ENCODE measurements at regions not wholly inside any gene's neighbourhood (a gene's known extent, or its start where the extent isn't known, plus 50 kb on each side); places are given as distances from the start of the nearest gene placed in this dataset.

DNA sequence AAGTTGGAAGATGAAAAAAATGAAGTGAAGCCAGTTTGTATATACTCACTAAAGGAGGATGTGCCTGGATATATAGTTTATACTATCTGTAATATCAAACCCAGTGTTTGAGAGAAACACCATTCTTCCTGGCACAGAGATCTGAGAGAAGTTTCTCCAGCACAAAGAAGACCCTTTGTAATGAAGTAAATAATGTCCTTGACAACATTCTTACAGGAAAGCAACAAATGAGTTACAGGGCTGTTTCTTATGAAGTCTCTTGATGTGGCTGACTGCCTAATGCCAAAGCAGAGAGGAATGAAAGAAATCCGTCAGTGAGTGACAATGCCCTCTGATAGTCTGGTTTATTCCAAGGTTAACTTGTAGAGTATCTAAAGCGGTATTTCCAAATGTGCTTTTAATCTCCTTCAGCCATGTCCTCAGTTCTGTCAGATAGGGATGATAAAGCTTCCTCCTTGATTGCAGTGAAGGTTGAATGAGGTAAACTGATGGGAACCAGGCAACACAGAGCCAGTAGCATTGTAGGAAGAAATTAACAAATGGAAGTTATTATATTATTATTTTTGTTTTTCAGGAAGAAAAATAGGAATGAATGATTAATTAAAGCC lies 123.1 kb upstream of the ZNF608 start:
- no peaks in the 10 kb centered on the region for H3K27me3 ChIP-seq (ENCODE audit: control insufficient read depth in 4 of 4, insufficient read depth in 4 of 4, low read length in 3 of 4)
- no peak for DNase-seq (ENCODE audit: low spot score)
- H3K9me3 ChIP-seq (ENCODE audit: control insufficient read depth in 4 of 4, low read length in 3 of 4) = no peaks in the 10 kb centered on the region
- H3K9ac ChIP-seq (ENCODE audit: low read depth in 1 of 2, low read length in 2 of 2) = no peak overlapping the region
- H3K36me3 ChIP-seq (ENCODE audit: control insufficient read depth in 4 of 4, insufficient read depth in 3 of 4, low read depth in 1 of 4, low read length in 3 of 4) = no peaks in the 10 kb centered on the region
- 77% methylated on average over 2 of the region's 2 CpGs for WGBS
- H3K4me3 ChIP-seq (ENCODE audit: low read depth in 1 of 3, low read length in 3 of 3) = no peak overlapping the region
- H3K4me1 ChIP-seq (ENCODE audit: control insufficient read depth in 4 of 4, insufficient read depth in 4 of 4, low read length in 3 of 4) = peaks cover 0 to 3% (median 0%) of the 10 kb centered on the region in 4 donors
- no peak overlapping the region for H3K27ac ChIP-seq (ENCODE audit: low read depth in 1 of 2, low read length in 2 of 2)
- TF ChIP-seq, protein P1, sequence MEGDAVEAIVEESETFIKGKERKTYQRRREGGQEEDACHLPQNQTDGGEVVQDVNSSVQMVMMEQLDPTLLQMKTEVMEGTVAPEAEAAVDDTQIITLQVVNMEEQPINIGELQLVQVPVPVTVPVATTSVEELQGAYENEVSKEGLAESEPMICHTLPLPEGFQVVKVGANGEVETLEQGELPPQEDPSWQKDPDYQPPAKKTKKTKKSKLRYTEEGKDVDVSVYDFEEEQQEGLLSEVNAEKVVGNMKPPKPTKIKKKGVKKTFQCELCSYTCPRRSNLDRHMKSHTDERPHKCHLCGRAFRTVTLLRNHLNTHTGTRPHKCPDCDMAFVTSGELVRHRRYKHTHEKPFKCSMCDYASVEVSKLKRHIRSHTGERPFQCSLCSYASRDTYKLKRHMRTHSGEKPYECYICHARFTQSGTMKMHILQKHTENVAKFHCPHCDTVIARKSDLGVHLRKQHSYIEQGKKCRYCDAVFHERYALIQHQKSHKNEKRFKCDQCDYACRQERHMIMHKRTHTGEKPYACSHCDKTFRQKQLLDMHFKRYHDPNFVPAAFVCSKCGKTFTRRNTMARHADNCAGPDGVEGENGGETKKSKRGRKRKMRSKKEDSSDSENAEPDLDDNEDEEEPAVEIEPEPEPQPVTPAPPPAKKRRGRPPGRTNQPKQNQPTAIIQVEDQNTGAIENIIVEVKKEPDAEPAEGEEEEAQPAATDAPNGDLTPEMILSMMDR (IDR thresholded peaks at IDR 0.05; ENCODE audit: low read depth, low read length, missing input control) = no peak
- TF ChIP-seq, protein P2, sequence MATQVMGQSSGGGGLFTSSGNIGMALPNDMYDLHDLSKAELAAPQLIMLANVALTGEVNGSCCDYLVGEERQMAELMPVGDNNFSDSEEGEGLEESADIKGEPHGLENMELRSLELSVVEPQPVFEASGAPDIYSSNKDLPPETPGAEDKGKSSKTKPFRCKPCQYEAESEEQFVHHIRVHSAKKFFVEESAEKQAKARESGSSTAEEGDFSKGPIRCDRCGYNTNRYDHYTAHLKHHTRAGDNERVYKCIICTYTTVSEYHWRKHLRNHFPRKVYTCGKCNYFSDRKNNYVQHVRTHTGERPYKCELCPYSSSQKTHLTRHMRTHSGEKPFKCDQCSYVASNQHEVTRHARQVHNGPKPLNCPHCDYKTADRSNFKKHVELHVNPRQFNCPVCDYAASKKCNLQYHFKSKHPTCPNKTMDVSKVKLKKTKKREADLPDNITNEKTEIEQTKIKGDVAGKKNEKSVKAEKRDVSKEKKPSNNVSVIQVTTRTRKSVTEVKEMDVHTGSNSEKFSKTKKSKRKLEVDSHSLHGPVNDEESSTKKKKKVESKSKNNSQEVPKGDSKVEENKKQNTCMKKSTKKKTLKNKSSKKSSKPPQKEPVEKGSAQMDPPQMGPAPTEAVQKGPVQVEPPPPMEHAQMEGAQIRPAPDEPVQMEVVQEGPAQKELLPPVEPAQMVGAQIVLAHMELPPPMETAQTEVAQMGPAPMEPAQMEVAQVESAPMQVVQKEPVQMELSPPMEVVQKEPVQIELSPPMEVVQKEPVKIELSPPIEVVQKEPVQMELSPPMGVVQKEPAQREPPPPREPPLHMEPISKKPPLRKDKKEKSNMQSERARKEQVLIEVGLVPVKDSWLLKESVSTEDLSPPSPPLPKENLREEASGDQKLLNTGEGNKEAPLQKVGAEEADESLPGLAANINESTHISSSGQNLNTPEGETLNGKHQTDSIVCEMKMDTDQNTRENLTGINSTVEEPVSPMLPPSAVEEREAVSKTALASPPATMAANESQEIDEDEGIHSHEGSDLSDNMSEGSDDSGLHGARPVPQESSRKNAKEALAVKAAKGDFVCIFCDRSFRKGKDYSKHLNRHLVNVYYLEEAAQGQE (IDR thresholded peaks at IDR 0.05) = no peak
- TF ChIP-seq SP1 (IDR thresholded peaks at IDR 0.05) (no peak), NR2F2 (IDR thresholded peaks at IDR 0.05) (no peak), HNF4A (conservative IDR thresholded peaks at IDR 0.05) (no peak), RXRA (IDR thresholded peaks at IDR 0.05) (no peak), TAF1 (conservative IDR thresholded peaks at IDR 0.05) (no peak), HNF4G (IDR thresholded peaks at IDR 0.05) (no peak), RAD21 (IDR thresholded peaks at IDR 0.05) (no peak), FOXA2 (IDR thresholded peaks at IDR 0.05) (no peak), ZBTB33 (IDR thresholded peaks at IDR 0.05) (no peak), MAX (IDR thresholded peaks at IDR 0.05) (no peak), ATF3 (IDR thresholded peaks at IDR 0.05) (no peak), FOXA1 (IDR thresholded peaks at IDR 0.05) (no peak), YY1 (IDR thresholded peaks at IDR 0.05) (no peak), JUND (IDR thresholded peaks at IDR 0.05) (no peak), EGR1 (IDR thresholded peaks at IDR 0.05; ENCODE audit: low read depth in 2 of 2) (no peak)

All from liver (tissue), 8 donors.